IMR-90 (cell line): ENCODE measurements at regions not wholly inside any gene's neighbourhood (a gene's known extent, or its start where the extent isn't known, plus 50 kb on each side); places are given as distances from the start of the nearest gene placed in this dataset.

Source experiments
- ATAC-seq: fragments of 200-7000 bp; cut with Tn5 transposase; 2 replicates; pipeline ENCODE4 v1.9.1; 2020; ENCODE audit warnings: low read depth, mild to moderate bottlenecking, moderate library complexity
- BruUV-seq: library from RNA; stranded (reverse); fragments of 400-500 nt; replicated peaks from 2 replicates; lab custom pipeline; 2021; lab: Mats Ljungman, UMichigan
- CTCF ChIA-PET: fragments of 300-600 bp; formaldehyde crosslinking; extraction: SDS; loops from one replicate; lab custom pipeline; 2021; ENCODE audit warnings: antibody characterized with exemption; lab: Yijun Ruan, JAX
- POLR2A ChIA-PET: fragments of 300-600 bp; sonication (Branson Sonifier 250); formaldehyde crosslinking; loops from one replicate; lab custom pipeline; 2022; ENCODE audit warnings: antibody characterized with exemption; ENCODE audit not compliant: unreplicated experiment; lab: Charles Lee
- DNase-seq: peaks from one replicate; pipeline ENCODE4 v3.0.0; 2013
- H2AFZ ChIP-seq: replicated peaks from 2 replicates; pipeline ENCODE3; 2013; ENCODE audit warnings: low read length, mild to moderate bottlenecking; ENCODE audit not compliant: poor library complexity
- H2AK5ac ChIP-seq: 2 replicates; pipeline ENCODE4 v1.6.1; 2013; ENCODE audit warnings: low read depth, low read length, inconsistent platforms
- H2AK9ac ChIP-seq: replicated peaks from 2 replicates; pipeline ENCODE3; 2013; ENCODE audit warnings: mild to moderate bottlenecking, low read depth, low read length, moderate library complexity; ENCODE audit not compliant: poor library complexity
- H2BK120ac ChIP-seq: 2 replicates; pipeline ENCODE4 v1.6.1; 2013; ENCODE audit warnings: low read depth, low read length, inconsistent platforms
- H2BK15ac ChIP-seq: 3 replicates; pipeline ENCODE4 v1.6.1; 2013; ENCODE audit warnings: low read depth, low read length, inconsistent platforms
- H2BK20ac ChIP-seq: 2 replicates; pipeline ENCODE4 v1.6.1; 2013; ENCODE audit warnings: low read depth, mild to moderate bottlenecking, inconsistent platforms, low read length, moderate library complexity
- H2BK5ac ChIP-seq: 2 replicates; pipeline ENCODE4 v1.6.1; 2013; ENCODE audit warnings: mild to moderate bottlenecking, low read depth, low read length, inconsistent platforms; ENCODE audit not compliant: poor library complexity, severe bottlenecking
- H3K14ac ChIP-seq: replicated peaks from 2 replicates; pipeline ENCODE4 v1.6.1; 2013; ENCODE audit warnings: low read depth, low read length, inconsistent platforms
- H3K18ac ChIP-seq: 2 replicates; pipeline ENCODE4 v1.6.1; 2013; ENCODE audit warnings: low read depth, low read length, control low read depth
- H3K23ac ChIP-seq: 2 replicates; pipeline ENCODE4 v1.6.1; 2013; ENCODE audit warnings: low read depth, low read length, inconsistent platforms
- H3K27ac ChIP-seq: 2 replicates; pipeline ENCODE4 v1.5.1; 2013; ENCODE audit warnings: mild to moderate bottlenecking, control low read depth, low read length; ENCODE audit not compliant: insufficient read depth
- H3K27me3 ChIP-seq: 2 replicates; pipeline ENCODE4 v1.6.1; 2013; ENCODE audit warnings: low read length; ENCODE audit not compliant: control insufficient read depth, insufficient read depth
- H3K36me3 ChIP-seq: 2 replicates; pipeline ENCODE4 v1.6.1; 2013; ENCODE audit warnings: low read length, mixed read lengths; ENCODE audit not compliant: control insufficient read depth, insufficient read depth
- H3K4ac ChIP-seq: 2 replicates; pipeline ENCODE4 v1.6.1; 2013; ENCODE audit warnings: low read depth, low read length, inconsistent platforms
- H3K4me1 ChIP-seq: 2 replicates; pipeline ENCODE4 v1.6.1; 2013; ENCODE audit warnings: low read length, mixed read lengths; ENCODE audit not compliant: control insufficient read depth, insufficient read depth
- H3K4me2 ChIP-seq: 2 replicates; pipeline ENCODE4 v1.6.1; 2013; ENCODE audit warnings: low read depth, mild to moderate bottlenecking, control low read depth, low read length, moderate library complexity
- H3K4me3 ChIP-seq: 2 replicates; pipeline ENCODE4 v1.5.1; 2013; ENCODE audit warnings: low read depth, mild to moderate bottlenecking, control low read depth, low read length, moderate library complexity; ENCODE audit not compliant: insufficient read depth
- H3K56ac ChIP-seq: 2 replicates; pipeline ENCODE4 v1.6.1; 2013; ENCODE audit warnings: low read length, inconsistent platforms; ENCODE audit not compliant: insufficient read depth; ENCODE audit errors: extremely low read depth
- H3K79me1 ChIP-seq, 2 experiments: 2 replicates each; pipeline ENCODE4 v1.6.1; 2013; ENCODE audit warnings: low read length in 2 of 2, inconsistent platforms in 1 of 2, low read depth in 1 of 2
- H3K9ac ChIP-seq: 2 replicates; pipeline ENCODE4 v1.6.1; 2013; ENCODE audit warnings: low read depth, low read length, control low read depth
- H3K9me1 ChIP-seq: 2 replicates; pipeline ENCODE4 v1.6.1; 2013; ENCODE audit warnings: low read length, inconsistent platforms; ENCODE audit not compliant: insufficient read depth
- H3K9me3 ChIP-seq: 2 replicates; pipeline ENCODE4 v1.6.1; 2013; ENCODE audit warnings: low read length; ENCODE audit not compliant: control insufficient read depth, insufficient read depth
- H4K20me1 ChIP-seq: 2 replicates; pipeline ENCODE4 v1.6.1; 2013; ENCODE audit warnings: low read length, inconsistent platforms; ENCODE audit not compliant: insufficient read depth
- H4K5ac ChIP-seq: 2 replicates; pipeline ENCODE4 v1.6.1; 2013; ENCODE audit warnings: mild to moderate bottlenecking, low read depth, low read length, control low read depth
- H4K8ac ChIP-seq, 2 experiments: 2 replicates each; pipeline ENCODE4 v1.6.1; 2013; ENCODE audit warnings: low read depth in 2 of 2, low read length in 2 of 2, control low read depth in 1 of 2, inconsistent platforms in 1 of 2
- H4K91ac ChIP-seq: 2 replicates; pipeline ENCODE4 v1.6.1; 2013; ENCODE audit warnings: low read depth, low read length, inconsistent platforms; ENCODE audit not compliant: insufficient read depth
- CEBPB ChIP-seq: IDR thresholded peaks from 2 replicates; pipeline ENCODE4 v1.6.1; 2012; ENCODE audit warnings: low read depth, low read length, improper control_type of control experiment
- CTCF ChIP-seq: conservative IDR thresholded peaks from 2 replicates; pipeline ENCODE4 v1.5.1; 2012; ENCODE audit warnings: mild to moderate bottlenecking, low read depth, low read length, improper control_type of control experiment
- FOS ChIP-seq: fragments of 150-350 bp; IDR thresholded peaks from 2 replicates; pipeline ENCODE4 v1.6.1; 2016; ENCODE audit warnings: low read depth, low read length
- MAFK ChIP-seq: IDR thresholded peaks from 2 replicates; pipeline ENCODE4 v1.6.1; 2012; ENCODE audit warnings: low read depth, low read length, improper control_type of control experiment
- MXI1 ChIP-seq: IDR thresholded peaks from 2 replicates; pipeline ENCODE4 v1.6.1; 2012; ENCODE audit warnings: low read depth, mild to moderate bottlenecking, low read length, moderate library complexity, borderline replicate concordance
- RAD21 ChIP-seq: IDR thresholded peaks from 2 replicates; pipeline ENCODE4 v1.6.1; 2012; ENCODE audit warnings: low read length, improper control_type of control experiment
- RFX5 ChIP-seq: IDR thresholded peaks from 2 replicates; pipeline ENCODE4 v1.8.0; 2012; ENCODE audit warnings: low read depth, mild to moderate bottlenecking, low read length, moderate library complexity
- USF2 ChIP-seq: fragments of 150-350 bp; IDR thresholded peaks from 2 replicates; pipeline ENCODE4 v1.6.1; 2017; ENCODE audit warnings: mild to moderate bottlenecking, antibody characterized with exemption, low read length, low read depth
- WGBS, 2 experiments: methylation state at CpG; one replicate each; pipeline versions ENCODE4 v1.1.5 to v1.1.7; 2013; ENCODE audit warnings: missing lambda C conversion rate in 2 of 2; ENCODE audit not compliant: insufficient read length in 1 of 2; ENCODE audit errors: extremely low coverage in 2 of 2; 5-methylcytosine and 5-hydroxymethylcytosine counted together
- dilution Hi-C: fragments of 300-500 bp; cut with HindIII; formaldehyde crosslinking; loops from one replicate; pipeline ENCODE4 v1.14.3; 2018; ENCODE audit warnings: low sequenced_read_pairs; ENCODE audit not compliant: unreplicated experiment
- in situ Hi-C: fragments of 300-500 bp; cut with MboI; formaldehyde crosslinking; loops from 3 replicates; pipeline ENCODE4 v1.14.3; 2019; ENCODE audit warnings: low sequenced_read_pairs, inconsistent platforms, mixed read lengths
- intact Hi-C: fragments of 100-400 bp; cut with micrococcal nuclease; formaldehyde crosslinking; loops from 2 replicates; pipeline ENCODE4 v1.10.0; 2022

- no peak overlapping the region for H2BK5ac ChIP-seq
- peak overlapping the region; percentile 71; the same call in 1 of the 2 replicates for H3K18ac ChIP-seq
- H3K4me2 ChIP-seq, result no peak overlapping the region
- H2BK20ac ChIP-seq, result peak overlapping the region; percentile 47; the same call in 1 of the 2 replicates
- peaks cover 29% of the 10 kb centered on the region for H3K4me1 ChIP-seq
- 100% methylated on average over 2 of the region's 9 CpGs; no CpG with 5 or more reads in 1 of the 2 experiments for WGBS, 2 experiments
- H3K27me3 ChIP-seq, result no peaks in the 10 kb centered on the region
- DNase-seq (no peak), ATAC-seq (no peak)
- no peak overlapping the region for H3K56ac ChIP-seq
- no peaks in the 10 kb centered on the region for H4K20me1 ChIP-seq
- no peak overlapping the region for H3K4me3 ChIP-seq
- H4K91ac ChIP-seq, result peak overlapping the region; percentile 89
- dilution Hi-C loops (no loop called here), intact Hi-C loops (no loop called here), in situ Hi-C loops (no loop called here)
- peak overlapping the region; percentile 60 for H2AK9ac ChIP-seq
- H3K9me3 ChIP-seq, result no peaks in the 10 kb centered on the region
- peak overlapping the region; percentile 70 for H3K4ac ChIP-seq
- ChIA-PET CTCF (no interaction called here), POLR2A (no interaction called here)
- peak overlapping the region; percentile 86 for H2BK15ac ChIP-seq
- H3K9me1 ChIP-seq, result peaks cover 22% of the 10 kb centered on the region
- H2AFZ ChIP-seq, result peak overlapping the region; percentile 47
- no peaks in the 10 kb centered on the region for H3K79me1 ChIP-seq
- peak overlapping the region; percentile 58; the same call in 1 of the 2 replicates for H3K23ac ChIP-seq
- no peak overlapping the region for H3K9ac ChIP-seq
- peak overlapping the region; percentile 81 for H3K14ac ChIP-seq
- TF ChIP-seq USF2 (no peak), CTCF (no peak), RFX5 (no peak), FOS (no peak), RAD21 (no peak), MAFK (no peak), MXI1 (no peak), CEBPB (peak; percentile 40; the same call in 1 of the 2 replicates)
- no peaks in the 10 kb centered on the region for H3K36me3 ChIP-seq
- H3K27ac ChIP-seq, result no peak overlapping the region
- peak overlapping the region; percentile 83 for H2BK120ac ChIP-seq
- H4K5ac ChIP-seq, result peak overlapping the region; percentile 73; the same call in 1 of the 2 replicates
- no TSS peak for BruUV-seq
- H2AK5ac ChIP-seq, result peak overlapping the region; percentile 95
- peak overlapping the region; percentile 73 to 81; a peak in 3 of 4 replicates for H4K8ac ChIP-seq
These were observed 90.6 kb downstream of the MRPL14 start for GRCh38 chr6:44036699-44037101.
